Activated naive CD4-positive, alpha-beta T cell treated with anti-CD3 and anti-CD28 coated beads, Interleukin-2, amount 10 ng/mL, durations not matched to agents 7 days and 5 days (primary cell): ENCODE measurements at regions not wholly inside any gene's neighbourhood (a gene's known extent, or its start where the extent isn't known, plus 50 kb on each side); places are given as distances from the start of the nearest gene placed in this dataset.

Source experiments
- CTCF ChIA-PET: fragments of 350-600 bp; sonication (Branson Sonifier 250); formaldehyde crosslinking; loops from one replicate; lab custom pipeline; 2021; ENCODE audit warnings: antibody characterized with exemption; lab: Charles Lee
- DNase-seq: peaks from one replicate; pipeline ENCODE4 v3.0.0-alpha.2; 2020
- H3K27ac Mint-ChIP-seq: one replicate; pipeline ENCODE4 v1.8.0; 2021; ENCODE audit warnings: mild to moderate bottlenecking, moderate library complexity, mixed read lengths
- H3K27me3 Mint-ChIP-seq: one replicate; pipeline ENCODE4 v1.8.0; 2021; ENCODE audit warnings: mild to moderate bottlenecking, mixed read lengths
- H3K36me3 Mint-ChIP-seq: one replicate; pipeline ENCODE4 v1.8.0; 2021; ENCODE audit warnings: mixed read lengths
- H3K4me1 Mint-ChIP-seq: one replicate; pipeline ENCODE4 v1.8.0; 2021; ENCODE audit warnings: mixed read lengths
- H3K4me3 Mint-ChIP-seq: one replicate; pipeline ENCODE4 v1.8.0; 2021; ENCODE audit warnings: mild to moderate bottlenecking, moderate library complexity, mixed read lengths
- H3K9me3 Mint-ChIP-seq: one replicate; pipeline ENCODE4 v1.8.0; 2021; ENCODE audit warnings: mixed read lengths

DNA sequence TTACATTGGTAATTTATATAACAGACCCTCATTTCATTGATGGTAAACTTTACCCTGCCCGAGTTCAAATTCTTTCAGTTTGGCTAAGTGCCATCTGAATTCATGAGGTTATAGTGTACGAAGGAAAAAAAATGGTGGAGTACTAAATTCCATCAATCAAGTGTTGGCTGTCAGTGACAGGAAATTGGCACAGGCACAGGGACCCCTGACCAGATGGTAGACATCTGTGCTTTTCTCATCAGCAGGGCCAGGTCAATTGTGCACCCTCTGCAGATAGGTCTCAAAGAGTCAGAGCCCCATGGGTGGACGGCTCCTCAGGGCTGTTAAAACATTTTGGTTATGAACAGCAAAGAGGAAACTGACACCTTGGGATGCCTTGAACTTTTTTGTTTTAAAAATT, 439.2 kb downstream of the SETBP1 start:
- no peak for DNase-seq
- H3K36me3 Mint-ChIP-seq: no peaks in the 10 kb centered on the region
- no peak overlapping the region for H3K27ac Mint-ChIP-seq
- H3K4me3 Mint-ChIP-seq: no peak overlapping the region
- CTCF ChIA-PET: no interaction called here
- no peaks in the 10 kb centered on the region for H3K4me1 Mint-ChIP-seq
- no peaks in the 10 kb centered on the region for H3K9me3 Mint-ChIP-seq
- H3K27me3 Mint-ChIP-seq: no peaks in the 10 kb centered on the region

GRCh38 chr18:45121146-45121545, 440.5 kb downstream of the SETBP1 start:
- Mint-ChIP-seq H3K4me1 (no peaks in the 10 kb centered on the region), H3K9me3 (no peaks in the 10 kb centered on the region), H3K27ac (no peak overlapping the region), H3K27me3 (no peaks in the 10 kb centered on the region), H3K36me3 (no peaks in the 10 kb centered on the region), H3K4me3 (no peak overlapping the region)
- CTCF ChIA-PET: no interaction called here
- DNase-seq: no peak

DNA sequence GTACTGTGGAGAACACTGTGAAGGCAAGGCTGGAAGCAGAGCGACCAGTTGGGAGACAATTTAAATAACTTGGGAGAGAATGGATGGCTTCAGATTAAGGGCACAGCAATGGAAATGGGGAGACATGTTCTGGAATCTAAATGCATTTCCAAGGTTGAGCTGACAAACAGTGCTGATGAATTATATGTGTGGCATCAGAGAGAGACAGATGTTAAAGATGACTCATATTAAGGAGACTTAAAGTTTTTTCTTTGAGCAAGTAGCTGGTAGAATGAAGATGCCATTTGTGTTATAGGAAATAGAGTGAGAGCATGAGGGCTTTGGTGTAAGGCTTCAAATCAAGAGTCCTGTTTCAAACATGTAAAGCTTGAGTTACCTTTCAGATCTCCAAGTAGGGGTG, 441.8 kb downstream of the SETBP1 start:
- no peak overlapping the region for H3K4me3 Mint-ChIP-seq
- CTCF ChIA-PET: no interaction called here
- DNase-seq: no peak
- no peaks in the 10 kb centered on the region for H3K4me1 Mint-ChIP-seq
- H3K27ac Mint-ChIP-seq: no peak overlapping the region
- no peaks in the 10 kb centered on the region for H3K9me3 Mint-ChIP-seq
- H3K36me3 Mint-ChIP-seq: no peaks in the 10 kb centered on the region
- no peaks in the 10 kb centered on the region for H3K27me3 Mint-ChIP-seq

GRCh38 chr18:45127405-45127804, 446.7 kb downstream of the SETBP1 start:
- CTCF ChIA-PET: no interaction called here
- Mint-ChIP-seq H3K27ac (no peak overlapping the region), H3K4me1 (no peaks in the 10 kb centered on the region), H3K4me3 (no peak overlapping the region), H3K9me3 (no peaks in the 10 kb centered on the region), H3K27me3 (no peaks in the 10 kb centered on the region), H3K36me3 (no peaks in the 10 kb centered on the region)
- DNase-seq: no peak

DNA sequence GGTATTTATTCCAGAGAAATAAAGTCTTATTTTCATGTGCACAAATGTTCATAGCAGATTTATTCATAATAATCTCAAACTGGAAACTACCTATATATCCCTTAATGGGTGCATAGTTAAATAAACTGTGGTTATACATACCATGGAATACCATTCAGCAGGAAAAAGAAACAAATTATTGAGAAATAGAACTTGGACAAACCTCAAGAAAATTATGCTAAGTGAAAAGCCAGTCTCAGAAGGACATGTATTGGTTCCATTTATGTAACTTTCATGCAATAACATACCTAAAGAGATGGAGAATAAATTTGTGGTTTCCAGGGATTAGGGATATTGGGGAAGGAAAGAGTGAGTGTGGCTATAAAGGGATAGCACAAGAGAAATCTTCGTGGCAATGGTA, 452.6 kb downstream of the SETBP1 start:
- H3K9me3 Mint-ChIP-seq: no peaks in the 10 kb centered on the region
- H3K27ac Mint-ChIP-seq: no peak overlapping the region
- H3K4me3 Mint-ChIP-seq: no peak overlapping the region
- H3K27me3 Mint-ChIP-seq: no peaks in the 10 kb centered on the region
- H3K36me3 Mint-ChIP-seq: no peaks in the 10 kb centered on the region
- no peaks in the 10 kb centered on the region for H3K4me1 Mint-ChIP-seq
- no peak for DNase-seq
- CTCF ChIA-PET: no interaction called here

DNA sequence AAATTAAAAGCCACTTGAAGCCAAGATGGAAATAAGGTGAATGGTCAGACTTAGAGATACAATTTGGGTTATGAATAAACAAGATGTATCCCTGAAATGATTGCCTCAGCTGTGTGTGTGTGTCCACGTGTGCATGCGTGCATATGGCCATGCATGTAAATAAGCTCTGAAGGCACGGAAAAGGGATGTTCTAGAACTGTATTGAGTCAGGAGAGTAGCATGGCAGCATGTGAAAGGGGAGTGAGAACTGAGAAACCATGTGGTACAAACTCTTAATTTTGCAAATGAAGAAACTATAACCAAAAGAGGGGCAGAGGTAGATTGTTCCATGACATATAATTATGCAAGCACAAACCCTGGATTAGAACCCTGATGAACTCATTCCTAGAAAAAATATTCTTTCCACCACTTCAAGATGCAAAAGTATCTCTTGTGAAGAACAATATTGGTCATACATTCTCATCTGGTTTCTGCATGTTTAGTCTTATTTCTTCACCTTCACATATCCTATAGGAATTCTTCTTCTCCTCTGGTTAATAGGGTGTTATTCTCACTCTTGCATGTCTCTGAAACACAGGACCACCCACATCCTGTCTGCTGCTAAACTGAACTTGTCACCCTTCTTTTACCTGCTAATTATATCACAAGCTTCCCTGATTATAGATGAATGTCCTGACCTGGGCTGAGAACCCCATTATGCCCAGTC, 455.8 kb downstream of the SETBP1 start:
- H3K9me3 Mint-ChIP-seq: no peaks in the 10 kb centered on the region
- H3K27me3 Mint-ChIP-seq: no peaks in the 10 kb centered on the region
- no peak for DNase-seq
- H3K36me3 Mint-ChIP-seq: no peaks in the 10 kb centered on the region
- H3K27ac Mint-ChIP-seq: no peak overlapping the region
- H3K4me1 Mint-ChIP-seq: no peaks in the 10 kb centered on the region
- CTCF ChIA-PET: no interaction called here
- H3K4me3 Mint-ChIP-seq: no peak overlapping the region

DNA sequence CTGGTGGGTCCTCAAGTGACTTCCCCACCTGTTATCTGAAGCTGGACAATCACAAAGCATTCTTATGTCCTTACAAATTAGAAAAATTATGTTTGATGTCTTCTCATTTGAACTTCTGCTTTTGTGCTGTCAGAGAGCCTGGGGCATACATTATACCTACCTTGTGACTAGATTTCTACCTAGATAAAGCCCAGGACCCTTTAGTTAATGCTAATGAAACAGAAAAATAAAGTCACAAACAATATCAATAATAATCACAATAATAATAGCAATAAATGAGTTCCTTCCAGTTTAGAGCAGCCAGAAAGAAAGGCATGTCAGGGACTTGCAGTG, 456.4 kb downstream of the SETBP1 start:
- CTCF ChIA-PET: no interaction called here
- Mint-ChIP-seq H3K4me3 (no peak overlapping the region), H3K27ac (no peak overlapping the region), H3K36me3 (no peaks in the 10 kb centered on the region), H3K9me3 (no peaks in the 10 kb centered on the region), H3K4me1 (no peaks in the 10 kb centered on the region), H3K27me3 (no peaks in the 10 kb centered on the region)
- DNase-seq: no peak

DNA sequence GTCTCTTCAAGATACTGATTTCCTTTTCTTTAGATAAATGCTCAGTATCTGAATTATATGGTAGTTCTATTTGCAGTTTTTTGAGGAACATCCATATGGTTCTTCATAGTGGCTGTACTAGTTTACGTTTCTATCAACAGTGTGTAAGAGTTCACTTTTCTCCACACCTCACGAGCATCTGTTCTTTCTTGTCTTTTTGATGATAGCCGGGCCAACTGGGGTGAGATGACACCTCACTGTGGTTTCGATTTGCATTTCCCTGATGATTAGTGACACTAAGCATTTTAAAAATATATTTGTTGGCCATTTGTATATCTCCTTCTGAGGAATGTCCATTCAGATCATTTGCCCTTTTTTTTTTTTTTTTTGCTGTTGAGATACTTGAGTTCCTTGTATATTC, 458.8 kb downstream of the SETBP1 start:
- no peak for DNase-seq
- no peaks in the 10 kb centered on the region for H3K27me3 Mint-ChIP-seq
- H3K4me1 Mint-ChIP-seq: no peaks in the 10 kb centered on the region
- no peaks in the 10 kb centered on the region for H3K9me3 Mint-ChIP-seq
- CTCF ChIA-PET: no interaction called here
- H3K36me3 Mint-ChIP-seq: no peaks in the 10 kb centered on the region
- no peak overlapping the region for H3K27ac Mint-ChIP-seq
- H3K4me3 Mint-ChIP-seq: no peak overlapping the region

- Mint-ChIP-seq H3K9me3 (no peaks in the 10 kb centered on the region), H3K27me3 (no peaks in the 10 kb centered on the region), H3K36me3 (no peaks in the 10 kb centered on the region), H3K4me3 (no peak overlapping the region), H3K27ac (no peak overlapping the region), H3K4me1 (no peaks in the 10 kb centered on the region)
- CTCF ChIA-PET: no interaction called here
- DNase-seq: no peak
Observed at GRCh38 chr18:45142868-45143267, 462.2 kb downstream of the SETBP1 start.

- H3K4me3 Mint-ChIP-seq: no peak overlapping the region
- CTCF ChIA-PET: no interaction called here
- H3K9me3 Mint-ChIP-seq: no peaks in the 10 kb centered on the region
- no peak for DNase-seq
- H3K27ac Mint-ChIP-seq: no peak overlapping the region
- no peaks in the 10 kb centered on the region for H3K36me3 Mint-ChIP-seq
- H3K27me3 Mint-ChIP-seq: no peaks in the 10 kb centered on the region
- H3K4me1 Mint-ChIP-seq: no peaks in the 10 kb centered on the region
Observed at GRCh38 chr18:45149712-45150111, 465.6 kb upstream of the SLC14A2 start.

DNA sequence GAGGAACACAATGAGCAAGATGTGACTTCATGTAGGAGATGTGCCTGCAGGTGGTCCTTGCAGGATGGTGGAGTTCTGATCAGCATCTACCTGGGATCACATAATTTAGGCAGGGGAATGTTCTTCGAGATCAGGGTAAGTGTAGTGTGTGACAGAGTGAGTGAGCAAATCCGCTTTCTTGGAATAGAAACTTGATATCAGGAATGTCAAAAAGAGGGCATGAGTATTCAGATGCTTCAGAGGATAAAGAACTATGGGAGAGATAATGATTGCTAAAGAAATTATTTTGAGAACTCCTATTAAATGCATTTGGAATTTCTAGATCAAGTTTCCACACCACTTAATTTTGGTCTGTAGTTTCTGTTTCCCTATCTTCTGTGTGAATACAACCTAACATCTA, 463.6 kb upstream of the SLC14A2 start:
- Mint-ChIP-seq H3K9me3 (no peaks in the 10 kb centered on the region), H3K27ac (no peak overlapping the region), H3K4me1 (no peaks in the 10 kb centered on the region), H3K4me3 (no peak overlapping the region), H3K36me3 (no peaks in the 10 kb centered on the region), H3K27me3 (no peaks in the 10 kb centered on the region)
- CTCF ChIA-PET: no interaction called here
- no peak for DNase-seq

DNA sequence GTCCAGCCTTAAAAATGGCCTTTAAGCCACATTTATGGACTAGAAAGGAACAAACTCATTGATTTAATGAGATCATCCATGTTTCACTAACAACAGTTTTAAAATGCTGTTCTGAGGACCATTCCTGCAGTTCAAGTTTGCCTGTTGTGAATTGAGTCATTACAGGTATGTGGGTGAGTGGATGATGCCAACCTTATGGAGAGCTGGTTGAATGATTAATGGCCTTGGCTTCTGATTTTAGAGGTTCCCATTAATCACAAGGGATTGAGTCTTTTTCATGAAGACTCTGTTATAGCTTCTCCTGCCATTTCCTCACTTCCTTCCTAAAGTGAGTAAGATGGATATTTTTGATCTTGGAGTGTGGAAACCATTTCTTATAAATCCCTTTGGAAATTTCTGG, 459.8 kb upstream of the SLC14A2 start:
- Mint-ChIP-seq H3K4me1 (no peaks in the 10 kb centered on the region), H3K27ac (no peak overlapping the region), H3K4me3 (no peak overlapping the region), H3K36me3 (no peaks in the 10 kb centered on the region), H3K27me3 (no peaks in the 10 kb centered on the region), H3K9me3 (no peaks in the 10 kb centered on the region)
- no peak for DNase-seq
- CTCF ChIA-PET: no interaction called here

- Mint-ChIP-seq H3K36me3 (no peaks in the 10 kb centered on the region), H3K27me3 (no peaks in the 10 kb centered on the region), H3K4me1 (no peaks in the 10 kb centered on the region), H3K9me3 (no peaks in the 10 kb centered on the region), H3K4me3 (no peak overlapping the region), H3K27ac (no peak overlapping the region)
- CTCF ChIA-PET: no interaction called here
- DNase-seq: no peak
Observed at GRCh38 chr18:45156946-45157345, 458.3 kb upstream of the SLC14A2 start.

- Mint-ChIP-seq H3K4me3 (no peak overlapping the region), H3K36me3 (no peaks in the 10 kb centered on the region), H3K4me1 (no peaks in the 10 kb centered on the region), H3K27ac (no peak overlapping the region), H3K9me3 (no peaks in the 10 kb centered on the region), H3K27me3 (no peaks in the 10 kb centered on the region)
- no peak for DNase-seq
- CTCF ChIA-PET: no interaction called here
Observed at GRCh38 chr18:45157576-45157975, 457.7 kb upstream of the SLC14A2 start.

GRCh38 chr18:45161850-45162249, 453.4 kb upstream of the SLC14A2 start:
- Mint-ChIP-seq H3K27me3 (no peaks in the 10 kb centered on the region), H3K4me3 (no peak overlapping the region), H3K9me3 (no peaks in the 10 kb centered on the region), H3K4me1 (no peaks in the 10 kb centered on the region), H3K36me3 (no peaks in the 10 kb centered on the region), H3K27ac (no peak overlapping the region)
- DNase-seq: no peak
- CTCF ChIA-PET: no interaction called here

- H3K4me3 Mint-ChIP-seq: no peak overlapping the region
- H3K36me3 Mint-ChIP-seq: no peaks in the 10 kb centered on the region
- H3K27ac Mint-ChIP-seq: no peak overlapping the region
- DNase-seq: no peak
- H3K9me3 Mint-ChIP-seq: no peaks in the 10 kb centered on the region
- H3K4me1 Mint-ChIP-seq: no peaks in the 10 kb centered on the region
- no peaks in the 10 kb centered on the region for H3K27me3 Mint-ChIP-seq
- CTCF ChIA-PET: no interaction called here
Observed at GRCh38 chr18:45163871-45164270, 451.4 kb upstream of the SLC14A2 start.
